AG09309 (cell line): ENCODE measurements at regions not wholly inside any gene's neighbourhood (a gene's known extent, or its start where the extent isn't known, plus 50 kb on each side); places are given as distances from the start of the nearest gene placed in this dataset.
"Not testable (repeated sequence)": the region's sequence is repeated elsewhere in the genome, so short reads cannot be mapped to it uniquely, and the experiment has no call there.

Experiments
- DNase-seq: peaks from one replicate; pipeline ENCODE4 v3.0.0-alpha.2; 2010; ENCODE audit warnings: low read depth
- H3K4me3 ChIP-seq: 2 replicates; pipeline ENCODE4 v1.5.1; 2011; ENCODE audit warnings: mild to moderate bottlenecking, low read depth, low read length, moderate library complexity; ENCODE audit not compliant: control insufficient read depth
- TF ChIP-seq, protein P1 (sequence below): IDR thresholded peaks from 2 replicates; pipeline ENCODE4 v1.5.1; 2011; ENCODE audit warnings: mild to moderate bottlenecking, low read depth, low read length, inconsistent platforms; ENCODE audit not compliant: insufficient read depth, control insufficient read depth; ENCODE audit errors: missing control alignments

DNA sequence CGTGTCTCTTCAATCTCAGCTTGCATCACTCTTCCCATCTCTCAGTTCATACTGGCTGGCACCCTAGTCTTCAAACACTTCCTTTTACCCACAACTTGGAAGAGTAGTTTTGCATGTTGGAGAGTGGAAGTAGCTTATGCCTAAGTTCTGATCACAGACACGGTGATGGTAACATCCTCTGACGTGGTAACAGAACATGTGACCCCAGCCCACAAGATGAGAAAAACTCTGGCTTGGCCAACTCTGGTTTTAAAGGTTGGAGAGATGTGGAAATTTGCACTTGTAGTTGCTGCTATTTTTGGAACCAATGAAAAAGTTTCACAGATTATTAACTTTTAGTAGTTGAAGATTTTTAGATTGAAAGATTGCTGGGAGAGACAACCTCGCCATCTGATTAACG is 155.4 kb upstream of the SLC35G4 start:
- DNase-seq, result no peak
- H3K4me3 ChIP-seq, result no peak overlapping the region
- TF ChIP-seq, protein P1, sequence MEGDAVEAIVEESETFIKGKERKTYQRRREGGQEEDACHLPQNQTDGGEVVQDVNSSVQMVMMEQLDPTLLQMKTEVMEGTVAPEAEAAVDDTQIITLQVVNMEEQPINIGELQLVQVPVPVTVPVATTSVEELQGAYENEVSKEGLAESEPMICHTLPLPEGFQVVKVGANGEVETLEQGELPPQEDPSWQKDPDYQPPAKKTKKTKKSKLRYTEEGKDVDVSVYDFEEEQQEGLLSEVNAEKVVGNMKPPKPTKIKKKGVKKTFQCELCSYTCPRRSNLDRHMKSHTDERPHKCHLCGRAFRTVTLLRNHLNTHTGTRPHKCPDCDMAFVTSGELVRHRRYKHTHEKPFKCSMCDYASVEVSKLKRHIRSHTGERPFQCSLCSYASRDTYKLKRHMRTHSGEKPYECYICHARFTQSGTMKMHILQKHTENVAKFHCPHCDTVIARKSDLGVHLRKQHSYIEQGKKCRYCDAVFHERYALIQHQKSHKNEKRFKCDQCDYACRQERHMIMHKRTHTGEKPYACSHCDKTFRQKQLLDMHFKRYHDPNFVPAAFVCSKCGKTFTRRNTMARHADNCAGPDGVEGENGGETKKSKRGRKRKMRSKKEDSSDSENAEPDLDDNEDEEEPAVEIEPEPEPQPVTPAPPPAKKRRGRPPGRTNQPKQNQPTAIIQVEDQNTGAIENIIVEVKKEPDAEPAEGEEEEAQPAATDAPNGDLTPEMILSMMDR, result no peak

DNA sequence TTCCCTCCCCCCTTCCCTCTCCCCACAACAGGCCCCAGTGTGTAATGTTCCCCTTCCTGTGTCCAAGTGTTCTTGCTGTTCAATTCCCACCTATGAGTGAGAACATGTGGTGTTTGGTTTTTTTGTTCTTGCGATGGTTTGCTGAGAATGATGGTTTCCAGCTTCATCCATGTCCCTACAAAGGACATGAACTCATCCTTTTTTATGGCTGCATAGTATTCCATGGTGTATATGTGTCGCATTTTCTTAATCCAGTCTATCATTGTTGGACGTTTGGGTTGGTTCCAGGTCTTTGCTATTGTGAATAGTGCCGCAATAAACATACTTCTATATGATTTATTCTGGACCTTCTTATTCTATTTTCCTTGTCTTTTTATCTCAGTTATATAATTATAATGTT is 165.2 kb upstream of the SLC35G4 start:
- H3K4me3 ChIP-seq, result not testable (repeated sequence)

DNA sequence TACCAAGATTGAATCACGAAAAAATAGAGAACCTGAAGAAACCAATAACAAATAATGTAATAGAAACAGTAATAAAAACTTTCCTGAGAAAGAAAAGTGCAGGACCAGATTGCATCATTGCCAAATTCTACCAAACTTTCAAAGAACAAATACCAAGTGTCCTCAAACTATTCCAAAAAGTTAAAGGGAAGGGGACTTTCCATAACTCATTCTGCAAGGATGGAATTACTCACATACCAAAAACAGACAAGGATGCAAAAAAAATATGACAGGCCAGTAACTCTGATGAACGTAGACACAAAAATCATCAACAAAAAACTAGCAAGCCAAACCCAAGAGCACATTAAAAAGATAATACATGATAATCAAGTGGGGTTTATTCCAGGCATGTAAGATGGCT is 172.3 kb upstream of the SLC35G4 start:
- TF ChIP-seq, protein P1, result no peak
- no peak for DNase-seq
- no peak overlapping the region for H3K4me3 ChIP-seq

More for the DNA sequence above, 165.2 kb upstream of the SLC35G4 start:
- not testable (repeated sequence) for DNase-seq

DNA sequence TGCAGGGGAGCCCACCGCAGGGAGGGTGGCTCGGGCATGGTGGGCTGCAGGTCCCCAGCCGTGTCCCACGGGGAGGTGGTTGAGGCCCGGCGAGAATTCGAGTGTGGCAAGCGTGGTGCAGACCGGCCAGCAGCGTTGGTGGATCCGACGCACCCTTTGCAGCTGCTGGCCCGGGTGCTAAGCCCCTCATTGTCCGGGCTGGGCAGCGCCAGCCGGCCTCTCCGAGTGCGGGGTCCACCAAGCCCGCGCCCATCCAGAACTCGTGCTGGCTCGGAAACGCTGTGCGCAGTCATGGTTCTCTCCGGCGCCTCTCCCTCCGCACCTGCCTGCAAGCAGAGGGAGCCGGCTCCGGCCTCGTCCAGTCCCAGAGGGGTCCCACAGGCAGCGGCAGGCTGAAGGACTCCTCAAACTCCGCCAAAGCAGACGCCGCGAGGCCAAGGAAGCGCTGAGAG is 177.0 kb upstream of the SLC35G4 start:
- TF ChIP-seq, protein P1, result no peak

DNA sequence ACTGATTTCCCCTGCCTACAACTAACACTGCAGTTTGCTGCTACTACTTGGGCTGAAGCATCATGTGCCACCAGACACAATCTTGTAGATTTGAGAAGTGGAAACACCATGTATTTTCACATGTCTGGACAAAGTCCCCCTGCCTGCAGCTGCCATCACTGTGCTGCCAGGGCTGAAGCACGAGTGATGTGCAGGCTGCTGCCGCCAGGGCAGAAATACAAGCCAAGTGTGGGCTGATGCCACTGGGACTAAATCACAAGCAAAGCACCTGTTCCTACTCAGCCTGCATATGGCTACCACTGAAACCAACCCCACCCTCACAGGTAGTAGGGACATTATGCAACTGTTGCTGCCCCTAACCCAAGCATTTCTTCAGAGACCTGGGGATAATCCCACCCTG is 179.5 kb upstream of the SLC35G4 start:
- H3K4me3 ChIP-seq, result no peak overlapping the region
- TF ChIP-seq, protein P1, result no peak
- no peak for DNase-seq

More for the DNA sequence above, 177.0 kb upstream of the SLC35G4 start:
- no peak for DNase-seq
- H3K4me3 ChIP-seq, result no peak overlapping the region

DNA sequence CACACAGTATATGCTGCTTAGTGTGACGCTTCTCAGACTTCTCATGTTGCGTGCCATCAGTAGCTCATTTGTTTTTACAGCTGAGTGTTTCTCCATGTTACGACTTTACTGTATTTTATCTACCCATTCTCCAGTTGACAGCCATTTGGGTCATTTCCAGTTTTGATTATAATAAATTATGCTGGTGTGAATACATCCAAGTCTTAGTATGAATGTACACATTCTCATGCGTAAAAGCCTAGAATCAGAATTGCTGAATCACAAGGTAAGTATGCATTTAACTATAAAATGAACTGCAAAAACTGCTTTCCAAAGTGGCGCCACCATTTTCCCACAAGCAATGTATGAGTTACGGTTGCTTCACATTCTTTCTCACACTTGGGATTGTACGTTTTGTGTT is 184.2 kb upstream of the SLC35G4 start:
- no peak for DNase-seq
- TF ChIP-seq, protein P1, result no peak
- no peak overlapping the region for H3K4me3 ChIP-seq

DNA sequence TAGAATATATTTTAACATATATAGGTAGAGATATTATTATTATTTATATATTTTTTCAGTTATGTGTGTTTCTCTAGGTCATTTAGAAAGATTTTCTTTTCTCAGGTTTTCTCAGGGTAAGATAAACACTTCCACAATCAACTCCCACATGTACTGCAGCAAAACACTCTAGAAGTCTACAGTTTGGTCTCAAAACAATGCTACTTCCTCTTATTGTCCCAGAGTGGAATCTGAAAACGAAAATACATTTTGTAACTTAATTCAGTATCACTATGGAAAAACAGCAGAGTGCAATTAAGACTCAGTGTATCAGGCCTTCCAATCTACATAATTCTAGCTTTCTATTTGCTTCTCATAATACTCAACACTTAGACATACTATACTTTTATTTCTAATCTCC is 190.1 kb upstream of the SLC35G4 start:
- H3K4me3 ChIP-seq, result no peak overlapping the region
- TF ChIP-seq, protein P1, result no peak
- no peak for DNase-seq
